ENCODE measurements at regions not wholly inside any gene's neighbourhood (a gene's known extent, or its start where the extent isn't known, plus 50 kb on each side); places are given as distances from the start of the nearest gene placed in this dataset.
"Not testable (repeated sequence)": the region's sequence is repeated elsewhere in the genome, so short reads cannot be mapped to it uniquely, and the experiment has no call there.

- DNase-seq (ENCODE audit: low read depth): no peak
Measured at GRCh38 chr17:77526259-77526711, 385.5 kb downstream of the SEC14L1 start.

GRCh38 chr17:77526728-77527350 lies 386.1 kb downstream of the SEC14L1 start:
- DNase-seq (ENCODE audit: low read depth): no peak

- DNase-seq (ENCODE audit: low read depth): no peak
Measured at GRCh38 chr17:77527409-77527808, 386.6 kb downstream of the SEC14L1 start.

GRCh38 chr17:77527836-77528505 lies 387.2 kb downstream of the SEC14L1 start:
- DNase-seq (ENCODE audit: low read depth): no peak

GRCh38 chr17:77528516-77529327 lies 388.0 kb downstream of the SEC14L1 start:
- DNase-seq (ENCODE audit: low read depth): no peak

- DNase-seq (ENCODE audit: low read depth): no peak
Measured at GRCh38 chr17:77529328-77529650, 388.5 kb downstream of the SEC14L1 start.

GRCh38 chr17:77530591-77530990 lies 389.8 kb downstream of the SEC14L1 start:
- no peak for DNase-seq (ENCODE audit: low read depth)

GRCh38 chr17:77531002-77531401 lies 390.2 kb downstream of the SEC14L1 start:
- no peak for DNase-seq (ENCODE audit: low read depth)

- DNase-seq (ENCODE audit: low read depth): no peak
Measured at GRCh38 chr17:77531641-77532040, 390.9 kb downstream of the SEC14L1 start.

GRCh38 chr17:77533697-77534096 lies 392.9 kb downstream of the SEC14L1 start:
- DNase-seq (ENCODE audit: low read depth): not testable (repeated sequence)

- DNase-seq (ENCODE audit: low read depth): no peak
Measured at GRCh38 chr17:77534137-77534536, 393.4 kb downstream of the SEC14L1 start.

- DNase-seq (ENCODE audit: low read depth): no peak
Measured at GRCh38 chr17:77535435-77535834, 394.7 kb downstream of the SEC14L1 start.

GRCh38 chr17:77535892-77536291 lies 395.1 kb downstream of the SEC14L1 start:
- no peak for DNase-seq (ENCODE audit: low read depth)

GRCh38 chr17:77537566-77537965 lies 396.8 kb downstream of the SEC14L1 start:
- no peak for DNase-seq (ENCODE audit: low read depth)

- DNase-seq (ENCODE audit: low read depth): no peak
Measured at GRCh38 chr17:77540531-77540930, 399.8 kb downstream of the SEC14L1 start.

GRCh38 chr17:77540975-77541374 lies 400.2 kb downstream of the SEC14L1 start:
- DNase-seq (ENCODE audit: low read depth): no peak

GRCh38 chr17:77542011-77542410 lies 401.2 kb downstream of the SEC14L1 start:
- no peak for DNase-seq (ENCODE audit: low read depth)

GRCh38 chr17:77542551-77543490 lies 402.1 kb downstream of the SEC14L1 start:
- DNase-seq (ENCODE audit: low read depth): peak; percentile 37

GRCh38 chr17:77543801-77544200 lies 403.0 kb downstream of the SEC14L1 start:
- no peak for DNase-seq (ENCODE audit: low read depth)

- no peak for DNase-seq (ENCODE audit: low read depth)
Measured at GRCh38 chr17:77544347-77545110, 403.8 kb downstream of the SEC14L1 start.

- DNase-seq (ENCODE audit: low read depth): no peak
Measured at GRCh38 chr17:77546772-77547241, 406.0 kb downstream of the SEC14L1 start.

Data from T follicular helper cell (primary cell).